SK-N-SH treated with all-trans-retinoic acid at 6 μM for 48 hours (cell line): ENCODE measurements at regions not wholly inside any gene's neighbourhood (a gene's known extent, or its start where the extent isn't known, plus 50 kb on each side); places are given as distances from the start of the nearest gene placed in this dataset.

ENCODE experiments used
- ATAC-seq: fragments of 200-7000 bp; cut with Tn5 transposase; 3 replicates; pipeline ENCODE4 v1.9.1; 2020; ENCODE audit warnings: mild to moderate bottlenecking, moderate library complexity
- ARNTL ChIP-seq: fragments of 450-650 bp; formaldehyde crosslinking; IDR thresholded peaks from 2 replicates; pipeline ENCODE4 v1.5.0; 2020; ENCODE audit warnings: low read depth, mild to moderate bottlenecking, moderate library complexity, borderline replicate concordance
- BACH2 ChIP-seq: fragments of 250-450 bp; sonication (Bioruptor Pico); IDR thresholded peaks from 2 replicates; pipeline ENCODE4 v1.9.0; 2021; ENCODE audit warnings: mild to moderate bottlenecking, borderline replicate concordance
- CSDC2 ChIP-seq: fragments of 250-450 bp; sonication (Bioruptor Pico); IDR thresholded peaks from 2 replicates; pipeline ENCODE4 v1.5.0; 2020; ENCODE audit warnings: mild to moderate bottlenecking, moderate library complexity
- CSRNP3 ChIP-seq: fragments of 250-450 bp; sonication (Bioruptor Pico); IDR thresholded peaks from 2 replicates; pipeline ENCODE4 v1.5.1; 2021; ENCODE audit warnings: mild to moderate bottlenecking, moderate library complexity
- ESRRG ChIP-seq: fragments of 250-450 bp; sonication (Bioruptor Pico); IDR thresholded peaks from 2 replicates; pipeline ENCODE4 v1.6.1; 2021; ENCODE audit warnings: mild to moderate bottlenecking
- GLIS3 ChIP-seq: fragments of 250-450 bp; sonication (Bioruptor Pico); IDR thresholded peaks from 2 replicates; pipeline ENCODE4 v1.5.0; 2020; ENCODE audit warnings: mild to moderate bottlenecking, moderate library complexity
- ISL1 ChIP-seq: fragments of 250-450 bp; sonication (Bioruptor Pico); IDR thresholded peaks from 2 replicates; pipeline ENCODE4 v2.1.2; 2022; ENCODE audit warnings: mild to moderate bottlenecking, moderate library complexity
- OSR1 ChIP-seq: fragments of 250-450 bp; sonication (Bioruptor Pico); IDR thresholded peaks from 2 replicates; pipeline ENCODE4 v1.8.0; 2022; ENCODE audit warnings: moderate library complexity, mild to moderate bottlenecking, inconsistent platforms
- PATZ1 ChIP-seq: fragments of 250-450 bp; sonication (Bioruptor Pico); IDR thresholded peaks from 2 replicates; pipeline ENCODE4 v1.8.0; 2020; ENCODE audit warnings: mild to moderate bottlenecking, moderate library complexity, borderline replicate concordance
- PPARA ChIP-seq: fragments of 250-450 bp; sonication (Bioruptor Pico); IDR thresholded peaks from 2 replicates; pipeline ENCODE4 v1.5.0; 2020; ENCODE audit warnings: mild to moderate bottlenecking, borderline replicate concordance
- RARB ChIP-seq: fragments of 250-450 bp; sonication (Bioruptor Pico); IDR thresholded peaks from 2 replicates; pipeline ENCODE4 v1.8.0; 2021; ENCODE audit warnings: mild to moderate bottlenecking, moderate library complexity
- SNAI2 ChIP-seq: fragments of 250-450 bp; sonication (Bioruptor Pico); IDR thresholded peaks from 2 replicates; pipeline ENCODE4 v1.5.0; 2020; ENCODE audit warnings: mild to moderate bottlenecking, moderate library complexity
- TCF4 ChIP-seq: fragments of 250-450 bp; sonication (Bioruptor Pico); IDR thresholded peaks from 2 replicates; pipeline ENCODE4 v1.8.0; 2021; ENCODE audit warnings: mild to moderate bottlenecking, moderate library complexity, borderline replicate concordance
- TSHZ2 ChIP-seq: fragments of 250-450 bp; sonication (Bioruptor Pico); IDR thresholded peaks from 2 replicates; pipeline ENCODE4 v1.5.0; 2020; ENCODE audit warnings: mild to moderate bottlenecking, moderate library complexity
- ZFP3 ChIP-seq: fragments of 250-450 bp; sonication (Bioruptor Pico); IDR thresholded peaks from 2 replicates; pipeline ENCODE4 v1.5.0; 2020; ENCODE audit warnings: mild to moderate bottlenecking, moderate library complexity
- ZNF70 ChIP-seq: fragments of 450-650 bp; formaldehyde crosslinking; IDR thresholded peaks from 2 replicates; pipeline ENCODE4 v1.5.0; 2020; ENCODE audit warnings: mild to moderate bottlenecking, moderate library complexity
- ZNF8 ChIP-seq: fragments of 450-650 bp; formaldehyde crosslinking; IDR thresholded peaks from 2 replicates; pipeline ENCODE4 v1.5.0; 2020; ENCODE audit warnings: mild to moderate bottlenecking, moderate library complexity
- TF ChIP-seq, protein P1 (sequence below): fragments of 250-450 bp; sonication (Bioruptor Pico); IDR thresholded peaks from 2 replicates; pipeline ENCODE4 v1.5.1; 2020; ENCODE audit warnings: low read depth, mild to moderate bottlenecking, moderate library complexity
- TF ChIP-seq, protein P2 (sequence below): fragments of 250-450 bp; sonication (Bioruptor Pico); IDR thresholded peaks from 2 replicates; pipeline ENCODE4 v1.8.0; 2021; ENCODE audit warnings: low read depth, mild to moderate bottlenecking, moderate library complexity, borderline replicate concordance

DNA sequence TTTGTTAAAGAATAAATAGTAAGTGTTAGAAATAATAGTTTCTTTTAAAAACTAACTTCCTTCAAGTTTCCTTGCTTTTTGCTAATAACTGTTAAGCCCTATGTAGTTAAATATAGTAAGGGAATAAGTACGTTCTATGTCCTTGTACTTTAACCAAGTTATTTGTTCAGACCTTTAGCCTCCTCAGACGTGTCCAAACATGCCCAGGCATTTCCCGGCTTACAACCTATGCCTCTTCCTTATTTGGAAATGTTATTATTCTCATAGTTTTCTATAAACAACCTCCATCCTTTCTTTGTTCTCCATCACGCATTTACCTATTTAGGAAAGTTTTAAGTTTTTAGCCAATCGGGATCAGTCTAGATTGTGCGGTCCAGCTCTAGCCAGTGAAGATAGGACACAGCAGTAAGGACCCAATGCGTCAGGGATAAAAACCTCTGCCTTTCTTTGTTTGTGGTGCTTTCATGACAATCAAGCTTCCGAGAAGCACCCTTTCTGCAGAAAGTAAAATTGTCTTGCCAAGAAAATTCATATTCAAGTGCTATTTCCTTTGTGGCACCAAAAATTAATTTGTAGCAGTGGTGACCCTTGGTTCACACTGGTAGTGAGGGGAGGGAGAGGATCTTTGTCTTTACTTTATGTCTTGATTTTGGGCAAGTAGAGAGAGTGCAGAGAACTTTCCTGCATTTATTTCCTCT, 851.3 kb upstream of the POM121L12 start:
- TF ChIP-seq ISL1 (CRISPR knock-in tag) (no peak), RARB (no peak), ARNTL (CRISPR knock-in tag) (no peak), ESRRG (no peak)
- ATAC-seq, result no peak

DNA sequence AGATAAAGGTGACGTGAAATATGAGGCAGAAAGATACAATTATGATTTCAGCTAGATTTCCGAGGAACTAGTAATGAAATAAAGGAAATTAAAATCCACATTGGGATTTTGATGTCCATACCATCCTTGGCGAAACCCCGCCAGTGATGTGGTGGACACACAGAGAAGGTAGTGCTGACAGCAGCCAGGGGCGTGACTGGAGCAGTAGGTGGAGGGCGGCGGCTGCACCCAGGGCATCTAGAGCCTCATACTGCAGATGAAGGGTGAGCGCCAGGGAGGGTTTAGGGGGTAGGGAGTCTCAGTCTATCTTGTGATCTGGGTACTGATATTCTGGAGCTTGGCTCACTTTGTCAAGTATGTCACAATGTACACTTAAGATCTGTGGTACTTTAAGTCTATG, 855.5 kb upstream of the POM121L12 start:
- ATAC-seq, result no peak
- TF ChIP-seq, protein P1, sequence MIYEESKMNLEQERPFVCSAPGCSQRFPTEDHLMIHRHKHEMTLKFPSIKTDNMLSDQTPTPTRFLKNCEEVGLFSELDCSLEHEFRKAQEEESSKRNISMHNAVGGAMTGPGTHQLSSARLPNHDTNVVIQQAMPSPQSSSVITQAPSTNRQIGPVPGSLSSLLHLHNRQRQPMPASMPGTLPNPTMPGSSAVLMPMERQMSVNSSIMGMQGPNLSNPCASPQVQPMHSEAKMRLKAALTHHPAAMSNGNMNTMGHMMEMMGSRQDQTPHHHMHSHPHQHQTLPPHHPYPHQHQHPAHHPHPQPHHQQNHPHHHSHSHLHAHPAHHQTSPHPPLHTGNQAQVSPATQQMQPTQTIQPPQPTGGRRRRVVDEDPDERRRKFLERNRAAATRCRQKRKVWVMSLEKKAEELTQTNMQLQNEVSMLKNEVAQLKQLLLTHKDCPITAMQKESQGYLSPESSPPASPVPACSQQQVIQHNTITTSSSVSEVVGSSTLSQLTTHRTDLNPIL (CRISPR knock-in tag), result no peak
- TF ChIP-seq GLIS3, result no peak

DNA sequence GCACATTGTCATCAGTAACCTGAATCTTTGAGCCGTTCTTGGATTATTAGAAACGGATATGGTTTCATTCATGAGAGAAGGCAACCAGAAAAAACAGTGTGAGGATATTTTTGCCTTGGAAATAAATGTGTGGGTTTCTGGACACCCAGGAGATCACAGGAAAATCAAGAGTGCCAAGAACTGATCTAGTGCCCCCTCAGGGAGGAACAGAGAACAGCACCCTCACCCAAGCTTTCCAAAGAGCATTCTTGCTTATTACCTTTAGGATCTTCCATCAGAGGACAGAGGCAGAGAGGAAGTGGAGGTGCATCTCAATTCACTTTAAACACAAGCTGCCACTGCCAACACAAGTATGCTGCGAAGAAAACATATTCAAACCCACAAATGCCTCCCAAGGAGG, 851.5 kb upstream of the COBL start:
- ATAC-seq, result no peak
- no peak for TF ChIP-seq PATZ1
- TF ChIP-seq TSHZ2 (CRISPR knock-in tag), result no peak

DNA sequence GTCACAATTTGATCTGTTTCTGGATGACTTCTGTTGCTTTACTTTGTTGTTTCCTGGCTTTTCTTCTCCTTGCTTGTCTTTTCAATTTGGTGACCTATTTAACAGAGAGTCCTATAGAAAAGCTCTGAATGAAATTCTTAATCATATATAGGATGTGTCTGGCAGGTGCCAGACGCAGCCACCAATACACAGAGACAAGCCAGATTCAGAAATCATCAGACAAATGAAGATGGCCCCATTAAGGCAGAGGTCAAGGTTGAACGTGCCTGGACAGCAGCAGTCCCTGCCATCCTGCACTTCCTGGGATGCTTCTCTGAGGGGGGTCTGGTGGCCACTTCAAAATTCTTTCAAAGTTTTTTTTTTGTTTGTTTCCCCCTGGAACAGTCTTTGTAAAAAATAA, 846.7 kb upstream of the COBL start:
- no peak for TF ChIP-seq ISL1 (CRISPR knock-in tag)
- no peak for TF ChIP-seq ZNF8 (CRISPR knock-in tag)
- no peak for TF ChIP-seq ESRRG
- no peak for TF ChIP-seq ARNTL (CRISPR knock-in tag)
- no peak for TF ChIP-seq GLIS3
- TF ChIP-seq BACH2, result no peak
- no peak for TF ChIP-seq CSDC2 (CRISPR knock-in tag)
- no peak for TF ChIP-seq TSHZ2 (CRISPR knock-in tag)
- no peak for TF ChIP-seq OSR1 (CRISPR knock-in tag)
- no peak for TF ChIP-seq PPARA (CRISPR knock-in tag)
- TF ChIP-seq PATZ1, result no peak
- TF ChIP-seq ZFP3 (CRISPR knock-in tag), result no peak
- TF ChIP-seq RARB, result no peak
- TF ChIP-seq, protein P1 (CRISPR knock-in tag), result no peak
- no peak for TF ChIP-seq TCF4 (CRISPR knock-in tag)
- no peak for TF ChIP-seq CSRNP3 (CRISPR knock-in tag)
- TF ChIP-seq SNAI2, result no peak
- TF ChIP-seq, protein P2, sequence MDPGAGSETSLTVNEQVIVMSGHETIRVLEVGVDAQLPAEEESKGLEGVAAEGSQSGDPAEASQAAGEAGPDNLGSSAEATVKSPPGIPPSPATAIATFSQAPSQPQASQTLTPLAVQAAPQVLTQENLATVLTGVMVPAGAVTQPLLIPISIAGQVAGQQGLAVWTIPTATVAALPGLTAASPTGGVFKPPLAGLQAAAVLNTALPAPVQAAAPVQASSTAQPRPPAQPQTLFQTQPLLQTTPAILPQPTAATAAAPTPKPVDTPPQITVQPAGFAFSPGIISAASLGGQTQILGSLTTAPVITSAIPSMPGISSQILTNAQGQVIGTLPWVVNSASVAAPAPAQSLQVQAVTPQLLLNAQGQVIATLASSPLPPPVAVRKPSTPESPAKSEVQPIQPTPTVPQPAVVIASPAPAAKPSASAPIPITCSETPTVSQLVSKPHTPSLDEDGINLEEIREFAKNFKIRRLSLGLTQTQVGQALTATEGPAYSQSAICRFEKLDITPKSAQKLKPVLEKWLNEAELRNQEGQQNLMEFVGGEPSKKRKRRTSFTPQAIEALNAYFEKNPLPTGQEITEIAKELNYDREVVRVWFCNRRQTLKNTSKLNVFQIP, result no peak
- TF ChIP-seq ZNF70 (CRISPR knock-in tag), result no peak
- ATAC-seq, result no peak
